SJCRH30 (cell line): ENCODE measurements at regions not wholly inside any gene's neighbourhood (a gene's known extent, or its start where the extent isn't known, plus 50 kb on each side); places are given as distances from the start of the nearest gene placed in this dataset.

ENCODE experiments used
- DNase-seq, 2 experiments: peaks; one replicate each; pipeline ENCODE4 v3.0.0-alpha.2; 2015 to 2020
- H3K27ac ChIP-seq: fragments of 250-450 bp; sonication (Bioruptor Pico); 2 replicates; pipeline ENCODE4 v1.5.1; 2020; ENCODE audit warnings: mild to moderate bottlenecking, moderate library complexity
- H3K27me3 ChIP-seq: fragments of 250-450 bp; sonication (Bioruptor Pico); 2 replicates; pipeline ENCODE4 v1.5.1; 2020; ENCODE audit warnings: mild to moderate bottlenecking, moderate library complexity
- H3K36me3 ChIP-seq: fragments of 250-450 bp; sonication (Bioruptor Pico); 2 replicates; pipeline ENCODE4 v1.5.1; 2020; ENCODE audit warnings: mild to moderate bottlenecking, moderate library complexity
- H3K4me1 ChIP-seq: fragments of 250-450 bp; sonication (Bioruptor Pico); 2 replicates; pipeline ENCODE4 v1.5.1; 2020; ENCODE audit warnings: mild to moderate bottlenecking, moderate library complexity
- H3K4me3 ChIP-seq: fragments of 250-450 bp; sonication (Bioruptor Pico); 2 replicates; pipeline ENCODE4 v1.5.1; 2020; ENCODE audit warnings: mild to moderate bottlenecking, moderate library complexity
- H3K9me3 ChIP-seq: fragments of 250-450 bp; sonication (Bioruptor Pico); replicated peaks from 2 replicates; pipeline ENCODE4 v1.5.1; 2020; ENCODE audit warnings: mild to moderate bottlenecking, moderate library complexity

GRCh38 chr21:36532769-36533467 is 53.0 kb upstream of the CLDN14 start:
- no peak for DNase-seq
- Histone ChIP-seq H3K36me3 (no peaks in the 10 kb centered on the region), H3K4me3 (no peak overlapping the region), H3K4me1 (no peaks in the 10 kb centered on the region), H3K27ac (no peak overlapping the region), H3K9me3 (no peaks in the 10 kb centered on the region), H3K27me3 (no peaks in the 10 kb centered on the region; the same call in 1 of the 2 replicates)

- H3K36me3 ChIP-seq = no peaks in the 10 kb centered on the region
- H3K4me3 ChIP-seq = no peak overlapping the region
- H3K27ac ChIP-seq = no peak overlapping the region
- no peaks in the 10 kb centered on the region for H3K4me1 ChIP-seq
- no peaks in the 10 kb centered on the region for H3K9me3 ChIP-seq
- no peaks in the 10 kb centered on the region; the same call in 1 of the 2 replicates for H3K27me3 ChIP-seq
- no peak for DNase-seq
Measured at GRCh38 chr21:36533468-36533848, 53.5 kb upstream of the CLDN14 start.

DNA sequence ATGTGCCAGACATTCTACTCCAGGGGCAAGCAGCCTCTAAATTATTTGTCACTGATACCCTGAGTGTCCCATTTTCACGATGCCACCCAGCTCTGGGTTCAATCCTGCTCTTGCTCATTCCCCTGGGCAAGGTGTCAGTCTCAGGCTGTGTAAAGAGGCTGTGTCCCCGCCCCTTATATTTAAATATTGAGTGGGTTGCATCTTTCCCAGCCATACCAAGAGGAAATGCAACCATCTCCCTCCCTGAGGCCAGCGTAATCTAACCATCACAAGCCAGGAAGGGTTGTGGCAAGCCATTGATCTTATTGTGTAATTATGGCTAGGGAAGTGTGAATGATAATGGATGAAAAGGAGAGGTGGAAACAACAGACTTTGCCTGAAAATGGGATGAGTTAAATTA is 54.7 kb upstream of the CLDN14 start:
- Histone ChIP-seq H3K27me3 (no peaks in the 10 kb centered on the region; the same call in 1 of the 2 replicates), H3K27ac (no peak overlapping the region), H3K9me3 (no peaks in the 10 kb centered on the region), H3K36me3 (no peaks in the 10 kb centered on the region), H3K4me1 (no peaks in the 10 kb centered on the region), H3K4me3 (no peak overlapping the region)
- no peak for DNase-seq

GRCh38 chr21:36535618-36536241 is 55.8 kb upstream of the CLDN14 start:
- H3K4me3 ChIP-seq = no peak overlapping the region
- no peaks in the 10 kb centered on the region for H3K4me1 ChIP-seq
- H3K27ac ChIP-seq = no peak overlapping the region
- H3K36me3 ChIP-seq = no peaks in the 10 kb centered on the region
- H3K9me3 ChIP-seq = no peaks in the 10 kb centered on the region
- no peak for DNase-seq
- H3K27me3 ChIP-seq = no peaks in the 10 kb centered on the region; the same call in 1 of the 2 replicates

DNA sequence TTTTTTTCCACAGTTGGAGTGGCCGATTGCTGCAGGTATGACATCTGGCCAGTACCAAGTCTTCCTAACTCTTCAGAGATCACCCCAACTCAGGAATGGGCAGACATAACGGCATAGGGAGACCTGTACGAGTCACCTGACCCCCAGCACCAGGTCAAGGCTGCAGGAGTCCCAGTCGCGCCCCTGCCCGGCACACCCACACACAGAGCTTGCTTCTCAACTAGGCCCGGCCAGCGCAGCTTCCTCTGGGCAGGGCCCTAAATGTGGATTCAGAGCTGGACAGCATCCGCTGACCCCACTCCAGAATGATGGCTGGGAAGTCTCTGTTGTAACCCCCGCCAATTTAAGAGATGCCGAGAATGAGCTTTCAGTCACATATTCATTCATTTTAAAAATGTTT is 58.8 kb upstream of the CLDN14 start:
- DNase-seq = no peak
- Histone ChIP-seq H3K4me3 (no peak overlapping the region), H3K4me1 (no peaks in the 10 kb centered on the region), H3K9me3 (no peaks in the 10 kb centered on the region), H3K36me3 (no peaks in the 10 kb centered on the region), H3K27ac (no peak overlapping the region), H3K27me3 (0 out of 2 replicates have a peak, but pooled peaks cover 4% of the 10 kb centered on the region)

DNA sequence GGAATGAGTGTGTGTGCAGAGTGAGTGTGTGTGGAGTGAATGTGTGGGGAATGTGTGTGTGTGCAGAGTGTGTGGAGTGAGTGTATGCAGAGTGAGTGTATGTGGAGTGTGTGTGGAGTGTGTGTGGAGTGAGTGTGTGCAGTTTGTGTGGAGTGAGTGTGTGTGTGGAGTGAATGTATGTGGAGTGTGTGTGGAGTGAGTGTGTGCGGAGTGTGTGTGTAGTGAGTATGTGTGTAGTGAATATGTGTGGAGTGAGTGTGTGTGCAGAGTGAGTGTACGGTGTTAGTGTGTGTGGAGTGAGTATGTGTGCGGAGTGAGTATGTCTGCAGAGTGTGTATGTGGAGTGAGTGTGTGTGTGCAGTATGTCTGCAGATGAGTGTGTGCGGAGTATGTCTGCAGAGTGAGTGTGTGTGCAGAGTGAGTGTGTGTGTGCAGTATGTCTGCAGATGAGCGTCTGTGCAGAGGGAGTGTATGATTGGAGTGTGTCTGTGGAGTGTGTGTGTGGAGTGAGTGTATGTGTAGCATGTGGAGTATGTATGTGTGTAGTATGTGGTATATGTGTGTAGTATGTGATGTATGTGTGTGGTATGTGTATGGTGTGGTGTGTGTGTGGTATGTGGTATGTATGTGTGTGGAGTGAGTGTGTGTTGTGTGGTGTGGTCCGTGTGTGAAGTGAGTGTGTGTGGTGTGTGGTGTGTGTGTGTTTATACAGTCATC is 59.7 kb upstream of the CLDN14 start:
- Histone ChIP-seq H3K9me3 (no peaks in the 10 kb centered on the region), H3K4me3 (no peak overlapping the region), H3K27ac (no peak overlapping the region), H3K27me3 (peaks cover 10% of the 10 kb centered on the region; the same call in 1 of the 2 replicates), H3K36me3 (no peaks in the 10 kb centered on the region), H3K4me1 (no peaks in the 10 kb centered on the region)
- no peak for DNase-seq

DNA sequence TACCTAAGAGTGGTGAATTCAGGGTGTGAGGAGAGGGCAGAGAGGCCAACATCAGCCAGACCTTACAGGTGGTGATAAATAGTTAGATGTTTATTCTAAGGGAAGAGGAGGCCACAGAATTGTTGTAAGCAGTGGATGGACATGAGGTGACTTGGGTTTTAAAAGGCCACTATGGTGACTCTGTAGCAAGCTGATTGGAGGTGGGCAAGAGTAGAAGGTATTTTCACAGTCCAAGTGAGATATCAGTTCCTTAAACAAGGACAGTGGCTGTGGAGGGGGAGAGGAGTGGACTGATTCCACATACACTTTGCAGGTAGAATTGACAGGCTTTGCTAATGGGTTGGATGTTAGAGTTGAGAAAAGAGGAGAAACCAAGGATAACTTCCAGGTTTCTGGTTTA is 60.8 kb upstream of the CLDN14 start:
- no peak overlapping the region for H3K4me3 ChIP-seq
- H3K27ac ChIP-seq = no peak overlapping the region
- peaks cover 16% of the 10 kb centered on the region; the same call in 1 of the 2 replicates for H3K27me3 ChIP-seq
- no peaks in the 10 kb centered on the region for H3K36me3 ChIP-seq
- H3K9me3 ChIP-seq = no peaks in the 10 kb centered on the region
- no peaks in the 10 kb centered on the region for H3K4me1 ChIP-seq
- DNase-seq = no peak

DNA sequence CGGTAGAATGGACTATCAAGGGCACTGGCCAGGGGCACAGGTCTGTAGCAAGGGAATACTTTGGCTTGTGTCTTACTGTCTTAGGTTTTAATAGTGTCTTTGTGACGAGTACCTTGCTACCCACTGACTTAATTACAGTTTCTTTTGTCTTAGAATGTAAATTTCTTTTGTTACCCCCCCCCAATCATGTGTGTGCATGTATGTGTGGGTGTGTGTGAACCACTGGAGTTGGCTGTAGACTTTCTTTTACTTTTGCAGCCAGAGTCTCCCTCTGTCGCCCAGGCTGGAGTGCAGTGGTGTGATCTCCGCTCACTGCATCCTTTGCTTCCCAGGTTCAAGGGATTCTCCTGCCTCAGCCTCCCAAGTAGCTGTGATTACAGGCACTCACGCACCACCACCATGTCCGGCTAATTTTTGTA is 61.8 kb upstream of the CLDN14 start:
- Histone ChIP-seq H3K4me1 (no peaks in the 10 kb centered on the region), H3K27ac (no peak overlapping the region), H3K36me3 (no peaks in the 10 kb centered on the region), H3K4me3 (no peak overlapping the region), H3K27me3 (peaks cover 16% of the 10 kb centered on the region; the same call in 1 of the 2 replicates), H3K9me3 (no peaks in the 10 kb centered on the region)
- no peak for DNase-seq

DNA sequence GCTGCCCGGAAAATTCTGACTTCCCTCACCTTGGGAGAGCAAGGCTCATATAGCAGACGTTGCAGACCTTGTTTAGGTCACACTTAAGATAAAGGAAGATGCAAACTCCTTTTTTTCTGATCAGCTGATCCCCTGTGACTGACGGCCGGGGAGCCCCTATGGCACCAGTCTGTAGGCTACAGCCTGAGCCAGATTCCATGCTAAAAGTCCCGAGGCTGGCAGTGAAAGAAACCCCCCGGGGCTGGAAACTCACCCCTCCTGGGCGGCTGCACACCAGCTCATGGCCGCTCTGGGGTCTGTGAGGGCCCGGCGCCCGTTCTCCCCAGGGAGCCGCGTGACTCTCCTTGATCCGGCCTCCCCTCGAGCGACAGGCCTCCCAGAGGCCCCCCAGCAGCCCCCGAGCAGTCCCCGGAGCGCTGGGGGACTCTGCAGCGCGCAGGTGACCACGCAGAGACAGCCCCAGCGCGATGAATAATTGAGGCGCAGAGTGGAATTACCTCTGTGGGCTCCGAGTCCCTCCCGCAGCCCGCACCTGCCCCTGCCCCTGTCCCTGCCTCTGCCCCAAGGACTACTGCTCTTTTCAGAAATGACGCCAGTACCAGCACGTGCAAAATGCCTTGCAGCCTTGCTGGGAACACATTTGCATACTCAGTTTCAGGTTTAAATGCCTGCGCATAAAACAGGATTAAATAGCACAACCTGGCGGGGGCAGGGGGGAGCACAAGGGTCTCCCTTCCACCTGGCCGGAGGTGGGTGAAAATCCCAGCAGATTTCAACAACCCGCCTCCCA is 62.6 kb upstream of the CLDN14 start:
- no peaks in the 10 kb centered on the region for H3K9me3 ChIP-seq
- H3K27me3 ChIP-seq = peaks cover 16% of the 10 kb centered on the region; the same call in 1 of the 2 replicates
- H3K4me1 ChIP-seq = no peaks in the 10 kb centered on the region
- H3K27ac ChIP-seq = no peak overlapping the region
- no peak overlapping the region for H3K4me3 ChIP-seq
- H3K36me3 ChIP-seq = no peaks in the 10 kb centered on the region
- no peak for DNase-seq

DNA sequence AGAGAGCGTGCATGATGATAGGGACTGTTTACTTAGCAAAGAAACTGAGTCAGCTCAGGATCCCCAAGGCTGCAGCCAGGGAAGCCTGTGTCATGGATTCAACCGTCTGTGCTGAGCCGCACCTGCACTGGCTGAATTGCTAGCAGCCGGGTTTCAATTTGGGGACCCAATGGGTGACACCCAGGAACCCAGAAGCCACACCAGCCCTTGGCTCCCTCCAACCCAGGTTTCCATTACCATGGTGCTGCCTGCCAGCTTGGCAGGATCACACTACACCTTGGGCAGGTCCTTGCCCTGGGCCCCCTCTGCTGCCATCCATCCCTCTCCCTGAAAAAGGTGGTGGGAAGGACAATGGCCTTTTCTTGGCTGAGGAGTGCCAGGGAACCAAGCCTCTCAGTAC is 64.0 kb upstream of the CLDN14 start:
- H3K36me3 ChIP-seq = no peaks in the 10 kb centered on the region
- H3K4me3 ChIP-seq = no peak overlapping the region
- no peak for DNase-seq
- no peak overlapping the region for H3K27ac ChIP-seq
- peaks cover 16% of the 10 kb centered on the region; the same call in 1 of the 2 replicates for H3K27me3 ChIP-seq
- no peaks in the 10 kb centered on the region for H3K4me1 ChIP-seq
- no peaks in the 10 kb centered on the region for H3K9me3 ChIP-seq

- H3K36me3 ChIP-seq = no peaks in the 10 kb centered on the region
- H3K4me3 ChIP-seq = no peak overlapping the region
- peaks cover 16% of the 10 kb centered on the region; the same call in 1 of the 2 replicates for H3K27me3 ChIP-seq
- H3K4me1 ChIP-seq = no peaks in the 10 kb centered on the region
- no peak overlapping the region for H3K27ac ChIP-seq
- no peak for DNase-seq
- H3K9me3 ChIP-seq = no peaks in the 10 kb centered on the region
Measured at GRCh38 chr21:36544545-36544944, 64.6 kb upstream of the CLDN14 start.

GRCh38 chr21:36545776-36546511 is 66.0 kb upstream of the CLDN14 start:
- Histone ChIP-seq H3K4me1 (no peaks in the 10 kb centered on the region), H3K27ac (no peak overlapping the region), H3K9me3 (no peaks in the 10 kb centered on the region), H3K36me3 (no peaks in the 10 kb centered on the region), H3K4me3 (no peak overlapping the region), H3K27me3 (peaks cover 18% of the 10 kb centered on the region; the same call in 1 of the 2 replicates)
- DNase-seq = no peak

- peaks cover 19% of the 10 kb centered on the region; the same call in 1 of the 2 replicates for H3K27me3 ChIP-seq
- no peak overlapping the region for H3K27ac ChIP-seq
- H3K4me1 ChIP-seq = no peaks in the 10 kb centered on the region
- H3K4me3 ChIP-seq = no peak overlapping the region
- no peaks in the 10 kb centered on the region for H3K9me3 ChIP-seq
- no peaks in the 10 kb centered on the region for H3K36me3 ChIP-seq
- no peak for DNase-seq
Measured at GRCh38 chr21:36547464-36547863, 67.5 kb upstream of the CLDN14 start.

DNA sequence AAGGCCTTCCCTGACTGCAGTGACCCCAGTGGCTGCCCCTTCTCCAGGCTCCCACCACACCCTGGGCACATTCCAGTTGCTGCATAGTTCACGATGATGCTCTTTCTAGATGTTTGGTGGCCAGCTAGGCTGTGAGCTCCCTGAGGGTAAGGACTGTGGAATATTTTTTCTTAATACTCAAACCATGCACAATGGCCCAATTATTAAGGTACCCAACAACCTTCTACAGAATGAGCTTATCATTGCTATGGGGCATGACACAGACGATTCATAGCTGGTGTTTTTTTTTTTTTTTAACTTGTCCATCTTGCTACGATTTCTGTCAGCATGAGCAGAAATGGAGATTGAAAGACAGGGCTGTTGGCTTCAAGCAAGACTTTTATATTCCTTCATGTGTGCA is 68.9 kb upstream of the CLDN14 start:
- DNase-seq = no peak
- H3K4me1 ChIP-seq = no peaks in the 10 kb centered on the region
- H3K27ac ChIP-seq = no peak overlapping the region
- no peak overlapping the region for H3K4me3 ChIP-seq
- H3K9me3 ChIP-seq = no peaks in the 10 kb centered on the region
- H3K36me3 ChIP-seq = no peaks in the 10 kb centered on the region
- peaks cover 17% of the 10 kb centered on the region; the same call in 1 of the 2 replicates for H3K27me3 ChIP-seq
